Sigmoid colon (tissue), 6 donors: ENCODE measurements at regions not wholly inside any gene's neighbourhood (a gene's known extent, or its start where the extent isn't known, plus 50 kb on each side); places are given as distances from the start of the nearest gene placed in this dataset.

Source experiments
- DNase-seq: peaks from one replicate; pipeline ENCODE4 v3.0.0-alpha.2; 2019
- H3K27ac ChIP-seq, 4 donors: fragments of 200-600 bp; sonication (generic); one replicate each; pipeline ENCODE4 v1.5.1; 2016 to 2019; ENCODE audit warnings: mild to moderate bottlenecking in 1 of 4
- H3K27me3 ChIP-seq, 3 donors: fragments of 200-600 bp; sonication (generic); one replicate each; pipeline ENCODE4 v1.5.1; 2019; ENCODE audit warnings: mild to moderate bottlenecking in 1 of 3
- H3K36me3 ChIP-seq, 4 donors: fragments of 200-600 bp; sonication (generic); one replicate each; pipeline ENCODE4 v1.5.1; 2016 to 2019
- H3K4me1 ChIP-seq, 4 donors: fragments of 200-600 bp; sonication (generic); one replicate each; pipeline ENCODE4 v1.5.1; 2017 to 2019
- H3K4me3 ChIP-seq, 4 donors: fragments of 200-600 bp; sonication (generic); one replicate each; pipeline ENCODE4 v1.5.1; 2017 to 2019; ENCODE audit warnings: mild to moderate bottlenecking in 2 of 4, moderate library complexity in 1 of 4
- H3K9me3 ChIP-seq, 4 donors: fragments of 200-600 bp in 3 of 4; sonication (generic) in 3 of 4; one replicate each; pipeline versions ENCODE4 v1.5.1 to v1.6.1; 2013 to 2019
- EP300 ChIP-seq, 4 donors: sonication (generic); formaldehyde crosslinking; IDR thresholded peaks; one replicate each; pipeline ENCODE4 v1.6.1; 2017; ENCODE audit warnings: antibody characterized with exemption in 4 of 4
- POLR2A ChIP-seq, 2 donors: fragments of 450-650 bp; IDR thresholded peaks; one replicate each; pipeline ENCODE4 v1.6.1; 2016; ENCODE audit warnings: antibody characterized with exemption in 2 of 2, mild to moderate bottlenecking in 2 of 2, moderate library complexity in 2 of 2
- POLR2AphosphoS5 ChIP-seq, 4 donors: sonication (generic); formaldehyde crosslinking; IDR thresholded peaks; one replicate each; pipeline ENCODE4 v1.6.1; 2017; ENCODE audit warnings: antibody characterized with exemption in 4 of 4
- WGBS, 2 donors: extraction: QIAGEN DNeasy Blood & Tissue Kit; methylation state at CpG; one replicate each; pipeline ENCODE4 v1.1.7; 2013; 5-methylcytosine and 5-hydroxymethylcytosine counted together
- intact Hi-C: fragments of 100-400 bp; cut with DNase I; formaldehyde crosslinking; loops from one replicate; pipeline ENCODE4 v1.15.1; 2023
- TF ChIP-seq, protein P1 (sequence below), 4 experiments: fragments of 450-650 bp in 3 of 4; fragments of 200-600 bp in 1 of 4; IDR thresholded peaks; one replicate each; pipeline ENCODE4 v1.5.1; 2016 to 2019; ENCODE audit warnings: antibody characterized with exemption in 4 of 4, mild to moderate bottlenecking in 3 of 4, moderate library complexity in 2 of 4
- donor health status: healthy with polysubstance abuse.
- donor health status: healthy.

GRCh38 chr2:168312036-168312822 is 64.8 kb upstream of the STK39 start:
- intact Hi-C loops = no loop called here
- no peaks in the 10 kb centered on the region for H3K27me3 ChIP-seq

GRCh38 chr2:168314236-168314635 is 66.8 kb upstream of the STK39 start:
- TF ChIP-seq POLR2AphosphoS5 (IDR thresholded peaks at IDR 0.05) = no peak
- TF ChIP-seq, protein P1, sequence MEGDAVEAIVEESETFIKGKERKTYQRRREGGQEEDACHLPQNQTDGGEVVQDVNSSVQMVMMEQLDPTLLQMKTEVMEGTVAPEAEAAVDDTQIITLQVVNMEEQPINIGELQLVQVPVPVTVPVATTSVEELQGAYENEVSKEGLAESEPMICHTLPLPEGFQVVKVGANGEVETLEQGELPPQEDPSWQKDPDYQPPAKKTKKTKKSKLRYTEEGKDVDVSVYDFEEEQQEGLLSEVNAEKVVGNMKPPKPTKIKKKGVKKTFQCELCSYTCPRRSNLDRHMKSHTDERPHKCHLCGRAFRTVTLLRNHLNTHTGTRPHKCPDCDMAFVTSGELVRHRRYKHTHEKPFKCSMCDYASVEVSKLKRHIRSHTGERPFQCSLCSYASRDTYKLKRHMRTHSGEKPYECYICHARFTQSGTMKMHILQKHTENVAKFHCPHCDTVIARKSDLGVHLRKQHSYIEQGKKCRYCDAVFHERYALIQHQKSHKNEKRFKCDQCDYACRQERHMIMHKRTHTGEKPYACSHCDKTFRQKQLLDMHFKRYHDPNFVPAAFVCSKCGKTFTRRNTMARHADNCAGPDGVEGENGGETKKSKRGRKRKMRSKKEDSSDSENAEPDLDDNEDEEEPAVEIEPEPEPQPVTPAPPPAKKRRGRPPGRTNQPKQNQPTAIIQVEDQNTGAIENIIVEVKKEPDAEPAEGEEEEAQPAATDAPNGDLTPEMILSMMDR (IDR thresholded peaks at IDR 0.05) = no peak
- TF ChIP-seq POLR2A (IDR thresholded peaks at IDR 0.05) = no peak
- no peak for TF ChIP-seq EP300 (IDR thresholded peaks at IDR 0.05)
- 89 to 99% methylated on average over 1 of the region's 1 CpG for WGBS, 2 donors
- Histone ChIP-seq H3K9me3 (no peaks in the 10 kb centered on the region), H3K4me3 (no peak overlapping the region), H3K4me1 (peaks cover 0 to 41% (median 37%) of the 10 kb centered on the region in 4 donors), H3K27me3 (no peaks in the 10 kb centered on the region), H3K27ac (no peak overlapping the region), H3K36me3 (no peaks in the 10 kb centered on the region)
- intact Hi-C loops = loop anchor here (2.0 kb wide), 1 partner anchor 67 kb away; the partner anchor contains the start of gene STK39
- DNase-seq = no peak

More at GRCh38 chr2:168312036-168312822, 64.8 kb upstream of the STK39 start:
- Histone ChIP-seq H3K9me3 (no peaks in the 10 kb centered on the region), H3K36me3 (no peaks in the 10 kb centered on the region), H3K27ac (peak overlapping the region; percentile 44 to 76 (median 54)), H3K4me1 (peaks cover 0 to 41% (median 37%) of the 10 kb centered on the region in 4 donors), H3K4me3 (no peak overlapping the region)
- no peak for DNase-seq
- TF ChIP-seq POLR2AphosphoS5 (IDR thresholded peaks at IDR 0.05) = peak; percentile 57 to 85 (median 70)
- TF ChIP-seq, protein P1 (IDR thresholded peaks at IDR 0.05) = no peak
- peak in 1 of 4 donors; percentile 57 for TF ChIP-seq EP300 (IDR thresholded peaks at IDR 0.05)
- no peak for TF ChIP-seq POLR2A (IDR thresholded peaks at IDR 0.05)
- WGBS, 2 donors = 44 to 83% methylated on average over 1 of the region's 1 CpG

GRCh38 chr2:168315331-168316072 is 68.1 kb upstream of the STK39 start:
- DNase-seq = no peak
- Histone ChIP-seq H3K36me3 (no peaks in the 10 kb centered on the region), H3K9me3 (no peaks in the 10 kb centered on the region), H3K4me3 (no peak overlapping the region), H3K27ac (peak overlapping the region in 1 of 4 donors; percentile 31), H3K4me1 (peaks cover 0 to 41% (median 35%) of the 10 kb centered on the region in 4 donors), H3K27me3 (no peaks in the 10 kb centered on the region)
- WGBS, 2 donors = 90% methylated on average over 4 of the region's 4 CpGs
- TF ChIP-seq POLR2A (IDR thresholded peaks at IDR 0.05) (no peak), POLR2AphosphoS5 (IDR thresholded peaks at IDR 0.05) (no peak), EP300 (IDR thresholded peaks at IDR 0.05) (no peak)
- TF ChIP-seq, protein P1 (IDR thresholded peaks at IDR 0.05) = no peak
- intact Hi-C loops = loop anchor here (2.0 kb wide), 1 partner anchor 69 kb away; the partner anchor contains the start of gene STK39

GRCh38 chr2:168316073-168316440 is 68.7 kb upstream of the STK39 start:
- no peaks in the 10 kb centered on the region for H3K36me3 ChIP-seq
- TF ChIP-seq, protein P1 (IDR thresholded peaks at IDR 0.05) = no peak
- TF ChIP-seq POLR2AphosphoS5 (IDR thresholded peaks at IDR 0.05) = no peak
- TF ChIP-seq POLR2A (IDR thresholded peaks at IDR 0.05) = no peak
- no peak for TF ChIP-seq EP300 (IDR thresholded peaks at IDR 0.05)
- H3K4me3 ChIP-seq = no peak overlapping the region
- H3K4me1 ChIP-seq = peaks cover 0 to 37% (median 31%) of the 10 kb centered on the region in 4 donors
- no peak for DNase-seq
- peak overlapping the region in 1 of 4 donors; percentile 31 for H3K27ac ChIP-seq
- no peaks in the 10 kb centered on the region for H3K9me3 ChIP-seq
- H3K27me3 ChIP-seq = no peaks in the 10 kb centered on the region
- intact Hi-C loops = no loop called here
